ENCODE measurements at regions not wholly inside any gene's neighbourhood (a gene's known extent, or its start where the extent isn't known, plus 50 kb on each side); places are given as distances from the start of the nearest gene placed in this dataset.

DNA sequence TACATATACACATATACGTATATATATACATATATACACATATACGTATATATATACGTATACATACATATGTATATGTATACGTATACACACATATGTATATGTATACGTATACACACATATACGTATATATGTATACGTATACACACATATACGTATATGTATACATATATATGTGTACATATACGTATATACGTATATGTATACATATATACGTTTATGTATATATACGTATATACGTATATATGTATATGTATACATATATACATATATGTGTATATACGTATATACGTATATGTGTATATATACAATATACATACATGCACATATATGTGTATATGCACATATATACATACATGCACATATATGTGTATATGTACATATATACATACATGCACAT, 396.2 kb upstream of the DUSP10 start:
- TF ChIP-seq ZBTB20 (tag by site-specific recombination; IDR thresholded peaks at IDR 0.05) (no peak), REST (tag by site-specific recombination; IDR thresholded peaks at IDR 0.05) (no peak), ZNF670 (tag by site-specific recombination; IDR thresholded peaks at IDR 0.05; ENCODE audit: low read depth) (no peak), YY2 (tag by site-specific recombination; IDR thresholded peaks at IDR 0.05) (no peak)
- TF ChIP-seq, protein P1, sequence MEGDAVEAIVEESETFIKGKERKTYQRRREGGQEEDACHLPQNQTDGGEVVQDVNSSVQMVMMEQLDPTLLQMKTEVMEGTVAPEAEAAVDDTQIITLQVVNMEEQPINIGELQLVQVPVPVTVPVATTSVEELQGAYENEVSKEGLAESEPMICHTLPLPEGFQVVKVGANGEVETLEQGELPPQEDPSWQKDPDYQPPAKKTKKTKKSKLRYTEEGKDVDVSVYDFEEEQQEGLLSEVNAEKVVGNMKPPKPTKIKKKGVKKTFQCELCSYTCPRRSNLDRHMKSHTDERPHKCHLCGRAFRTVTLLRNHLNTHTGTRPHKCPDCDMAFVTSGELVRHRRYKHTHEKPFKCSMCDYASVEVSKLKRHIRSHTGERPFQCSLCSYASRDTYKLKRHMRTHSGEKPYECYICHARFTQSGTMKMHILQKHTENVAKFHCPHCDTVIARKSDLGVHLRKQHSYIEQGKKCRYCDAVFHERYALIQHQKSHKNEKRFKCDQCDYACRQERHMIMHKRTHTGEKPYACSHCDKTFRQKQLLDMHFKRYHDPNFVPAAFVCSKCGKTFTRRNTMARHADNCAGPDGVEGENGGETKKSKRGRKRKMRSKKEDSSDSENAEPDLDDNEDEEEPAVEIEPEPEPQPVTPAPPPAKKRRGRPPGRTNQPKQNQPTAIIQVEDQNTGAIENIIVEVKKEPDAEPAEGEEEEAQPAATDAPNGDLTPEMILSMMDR (tag by site-specific recombination; IDR thresholded peaks at IDR 0.05) = no peak
- TF ChIP-seq, protein P2, sequence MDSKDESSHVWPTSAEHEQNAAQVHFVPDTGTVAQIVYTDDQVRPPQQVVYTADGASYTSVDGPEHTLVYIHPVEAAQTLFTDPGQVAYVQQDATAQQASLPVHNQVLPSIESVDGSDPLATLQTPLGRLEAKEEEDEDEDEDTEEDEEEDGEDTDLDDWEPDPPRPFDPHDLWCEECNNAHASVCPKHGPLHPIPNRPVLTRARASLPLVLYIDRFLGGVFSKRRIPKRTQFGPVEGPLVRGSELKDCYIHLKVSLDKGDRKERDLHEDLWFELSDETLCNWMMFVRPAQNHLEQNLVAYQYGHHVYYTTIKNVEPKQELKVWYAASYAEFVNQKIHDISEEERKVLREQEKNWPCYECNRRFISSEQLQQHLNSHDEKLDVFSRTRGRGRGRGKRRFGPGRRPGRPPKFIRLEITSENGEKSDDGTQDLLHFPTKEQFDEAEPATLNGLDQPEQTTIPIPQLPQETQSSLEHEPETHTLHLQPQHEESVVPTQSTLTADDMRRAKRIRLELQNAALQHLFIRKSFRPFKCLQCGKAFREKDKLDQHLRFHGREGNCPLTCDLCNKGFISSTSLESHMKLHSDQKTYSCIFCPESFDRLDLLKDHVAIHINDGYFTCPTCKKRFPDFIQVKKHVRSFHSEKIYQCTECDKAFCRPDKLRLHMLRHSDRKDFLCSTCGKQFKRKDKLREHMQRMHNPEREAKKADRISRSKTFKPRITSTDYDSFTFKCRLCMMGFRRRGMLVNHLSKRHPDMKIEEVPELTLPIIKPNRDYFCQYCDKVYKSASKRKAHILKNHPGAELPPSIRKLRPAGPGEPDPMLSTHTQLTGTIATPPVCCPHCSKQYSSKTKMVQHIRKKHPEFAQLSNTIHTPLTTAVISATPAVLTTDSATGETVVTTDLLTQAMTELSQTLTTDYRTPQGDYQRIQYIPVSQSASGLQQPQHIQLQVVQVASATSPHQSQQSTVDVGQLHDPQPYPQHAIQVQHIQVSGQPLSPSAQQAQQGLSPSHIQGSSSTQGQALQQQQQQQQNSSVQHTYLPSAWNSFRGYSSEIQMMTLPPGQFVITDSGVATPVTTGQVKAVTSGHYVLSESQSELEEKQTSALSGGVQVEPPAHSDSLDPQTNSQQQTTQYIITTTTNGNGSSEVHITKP (tag by site-specific recombination; IDR thresholded peaks at IDR 0.05) = no peak

Data from HEK293 (cell line).